ENCODE measurements at regions not wholly inside any gene's neighbourhood (a gene's known extent, or its start where the extent isn't known, plus 50 kb on each side); places are given as distances from the start of the nearest gene placed in this dataset.

DNA sequence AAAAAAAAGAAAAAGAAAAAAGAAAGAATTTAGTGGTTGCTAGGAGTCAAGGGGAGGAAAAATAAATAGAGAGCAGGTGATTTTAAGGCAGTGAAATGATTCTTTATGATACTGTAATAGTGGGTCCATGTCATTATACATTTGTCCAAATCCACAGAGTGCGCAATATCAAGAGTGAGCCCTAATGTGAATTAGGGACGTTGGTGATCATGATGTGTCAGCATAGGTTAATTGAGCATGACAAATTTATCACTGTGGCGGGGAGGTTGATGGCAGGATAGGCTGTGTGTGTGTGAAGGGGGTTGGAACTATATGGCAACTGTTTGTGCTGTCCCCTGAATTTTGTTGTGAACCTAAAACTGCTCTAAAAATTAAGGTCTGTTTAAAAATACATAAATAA lies 357.8 kb downstream of the ICE1 start:
- Histone ChIP-seq H3K27ac (ENCODE audit: insufficient read depth, low read length) (no peak overlapping the region), H3K4me2 (ENCODE audit: extremely low read depth, insufficient read depth, low read length) (no peak overlapping the region), H3K4me1 (ENCODE audit: control insufficient read depth, extremely low read depth, insufficient read depth, low read length) (no peaks in the 10 kb centered on the region), H2AFZ (ENCODE audit: low read length) (no peak overlapping the region), H3K36me3 (ENCODE audit: control insufficient read depth, insufficient read depth, low read length) (no peaks in the 10 kb centered on the region), H3K9ac (ENCODE audit: insufficient read depth, low read length) (no peak overlapping the region), H3K27me3 (ENCODE audit: control insufficient read depth, insufficient read depth, low read length) (no peaks in the 10 kb centered on the region), H3K9me3 (ENCODE audit: control insufficient read depth, insufficient read depth, low read depth, low read length) (no peaks in the 10 kb centered on the region), H3K4me3 (replicated peaks in 1 of 4; ENCODE audit: control extremely low read depth in 1 of 4, insufficient read depth in 1 of 4, low read depth in 3 of 4, low read length in 4 of 4) (no peak overlapping the region), H4K20me1 (ENCODE audit: control insufficient read depth, extremely low read depth, insufficient read depth, low read length) (no peaks in the 10 kb centered on the region), H3K79me2 (ENCODE audit: control insufficient read depth, insufficient read depth, low read length) (no peaks in the 10 kb centered on the region)
- TF ChIP-seq, protein P1, sequence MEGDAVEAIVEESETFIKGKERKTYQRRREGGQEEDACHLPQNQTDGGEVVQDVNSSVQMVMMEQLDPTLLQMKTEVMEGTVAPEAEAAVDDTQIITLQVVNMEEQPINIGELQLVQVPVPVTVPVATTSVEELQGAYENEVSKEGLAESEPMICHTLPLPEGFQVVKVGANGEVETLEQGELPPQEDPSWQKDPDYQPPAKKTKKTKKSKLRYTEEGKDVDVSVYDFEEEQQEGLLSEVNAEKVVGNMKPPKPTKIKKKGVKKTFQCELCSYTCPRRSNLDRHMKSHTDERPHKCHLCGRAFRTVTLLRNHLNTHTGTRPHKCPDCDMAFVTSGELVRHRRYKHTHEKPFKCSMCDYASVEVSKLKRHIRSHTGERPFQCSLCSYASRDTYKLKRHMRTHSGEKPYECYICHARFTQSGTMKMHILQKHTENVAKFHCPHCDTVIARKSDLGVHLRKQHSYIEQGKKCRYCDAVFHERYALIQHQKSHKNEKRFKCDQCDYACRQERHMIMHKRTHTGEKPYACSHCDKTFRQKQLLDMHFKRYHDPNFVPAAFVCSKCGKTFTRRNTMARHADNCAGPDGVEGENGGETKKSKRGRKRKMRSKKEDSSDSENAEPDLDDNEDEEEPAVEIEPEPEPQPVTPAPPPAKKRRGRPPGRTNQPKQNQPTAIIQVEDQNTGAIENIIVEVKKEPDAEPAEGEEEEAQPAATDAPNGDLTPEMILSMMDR (conservative IDR thresholded peaks at IDR 0.05 in 1 of 2, IDR thresholded peaks at IDR 0.05 in 1 of 2; ENCODE audit: low read depth in 1 of 2, low read length in 2 of 2): no peak
- no peak for TF ChIP-seq EZH2 (IDR thresholded peaks at IDR 0.05; ENCODE audit: low read length, missing control alignments)
- no peak for DNase-seq (ENCODE audit: low read depth in 2 of 2)

DNA sequence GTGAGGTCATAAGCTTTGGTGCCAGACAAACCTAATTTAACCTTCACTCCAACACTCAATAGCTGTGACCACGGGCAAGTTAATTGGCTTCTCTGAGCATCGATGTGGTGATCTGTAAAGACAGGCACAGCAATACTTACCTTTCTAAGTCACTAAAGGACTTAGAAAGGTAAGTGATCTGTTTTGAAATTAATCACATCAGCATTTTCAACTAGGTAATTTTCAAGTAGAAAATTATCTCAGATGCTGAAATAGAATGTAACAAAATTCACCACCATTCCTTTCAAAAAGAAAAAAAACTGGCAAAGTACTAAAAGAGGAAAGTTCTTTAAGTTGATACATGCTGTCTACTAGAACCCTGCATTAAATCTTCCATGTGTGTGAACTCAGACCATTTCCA lies 354.5 kb downstream of the ICE1 start:
- no peak overlapping the region for H3K9ac ChIP-seq (ENCODE audit: insufficient read depth, low read length)
- H3K36me3 ChIP-seq (ENCODE audit: control insufficient read depth, insufficient read depth, low read length): no peaks in the 10 kb centered on the region
- DNase-seq (ENCODE audit: low read depth in 2 of 2): no peak
- H3K79me2 ChIP-seq (ENCODE audit: control insufficient read depth, insufficient read depth, low read length): no peaks in the 10 kb centered on the region
- no peak overlapping the region for H3K27ac ChIP-seq (ENCODE audit: insufficient read depth, low read length)
- no peak for TF ChIP-seq EZH2 (IDR thresholded peaks at IDR 0.05; ENCODE audit: low read length, missing control alignments)
- TF ChIP-seq, protein P1 (conservative IDR thresholded peaks at IDR 0.05 in 1 of 2, IDR thresholded peaks at IDR 0.05 in 1 of 2; ENCODE audit: low read depth in 1 of 2, low read length in 2 of 2): no peak
- H3K4me2 ChIP-seq (ENCODE audit: extremely low read depth, insufficient read depth, low read length): no peak overlapping the region
- H3K4me1 ChIP-seq (ENCODE audit: control insufficient read depth, extremely low read depth, insufficient read depth, low read length): no peaks in the 10 kb centered on the region
- H4K20me1 ChIP-seq (ENCODE audit: control insufficient read depth, extremely low read depth, insufficient read depth, low read length): no peaks in the 10 kb centered on the region
- no peaks in the 10 kb centered on the region for H3K27me3 ChIP-seq (ENCODE audit: control insufficient read depth, insufficient read depth, low read length)
- H3K4me3 ChIP-seq (replicated peaks in 1 of 4; ENCODE audit: control extremely low read depth in 1 of 4, insufficient read depth in 1 of 4, low read depth in 3 of 4, low read length in 4 of 4): no peak overlapping the region
- no peaks in the 10 kb centered on the region for H3K9me3 ChIP-seq (ENCODE audit: control insufficient read depth, insufficient read depth, low read depth, low read length)
- no peak overlapping the region for H2AFZ ChIP-seq (ENCODE audit: low read length)

DNA sequence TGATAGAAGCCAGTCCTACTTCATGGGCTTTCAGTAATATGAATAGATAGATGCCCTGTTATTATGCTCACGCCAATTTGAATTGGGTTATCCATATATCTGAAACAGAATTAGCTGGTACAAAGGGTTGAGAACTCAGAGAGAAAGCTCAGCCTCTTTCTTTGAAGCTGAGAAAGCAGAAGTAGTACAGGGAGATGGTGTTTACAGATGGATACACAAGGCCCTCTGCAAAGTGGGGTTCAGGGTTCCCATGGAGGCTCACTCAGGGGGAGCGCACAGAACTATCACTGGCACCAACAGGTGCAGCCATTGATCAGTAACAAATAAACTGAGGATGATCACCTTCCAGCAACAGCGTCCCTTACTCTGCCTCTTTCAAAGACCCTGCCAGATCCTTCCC lies 349.7 kb downstream of the ICE1 start:
- Histone ChIP-seq H3K9ac (ENCODE audit: insufficient read depth, low read length) (no peak overlapping the region), H3K9me3 (ENCODE audit: control insufficient read depth, insufficient read depth, low read depth, low read length) (no peaks in the 10 kb centered on the region), H3K4me2 (ENCODE audit: extremely low read depth, insufficient read depth, low read length) (no peak overlapping the region), H3K79me2 (ENCODE audit: control insufficient read depth, insufficient read depth, low read length) (no peaks in the 10 kb centered on the region), H4K20me1 (ENCODE audit: control insufficient read depth, extremely low read depth, insufficient read depth, low read length) (no peaks in the 10 kb centered on the region), H3K27me3 (ENCODE audit: control insufficient read depth, insufficient read depth, low read length) (no peaks in the 10 kb centered on the region), H3K36me3 (ENCODE audit: control insufficient read depth, insufficient read depth, low read length) (no peaks in the 10 kb centered on the region), H2AFZ (ENCODE audit: low read length) (no peak overlapping the region), H3K4me1 (ENCODE audit: control insufficient read depth, extremely low read depth, insufficient read depth, low read length) (no peaks in the 10 kb centered on the region), H3K4me3 (replicated peaks in 1 of 4; ENCODE audit: control extremely low read depth in 1 of 4, insufficient read depth in 1 of 4, low read depth in 3 of 4, low read length in 4 of 4) (no peak overlapping the region), H3K27ac (ENCODE audit: insufficient read depth, low read length) (no peak overlapping the region)
- TF ChIP-seq EZH2 (IDR thresholded peaks at IDR 0.05; ENCODE audit: low read length, missing control alignments): no peak
- TF ChIP-seq, protein P1 (conservative IDR thresholded peaks at IDR 0.05 in 1 of 2, IDR thresholded peaks at IDR 0.05 in 1 of 2; ENCODE audit: low read depth in 1 of 2, low read length in 2 of 2): no peak
- no peak for DNase-seq (ENCODE audit: low read depth in 2 of 2)

Measured in fibroblast of lung (primary cell).